GM19463 (cell line): ENCODE measurements at regions not wholly inside any gene's neighbourhood (a gene's known extent, or its start where the extent isn't known, plus 50 kb on each side); places are given as distances from the start of the nearest gene placed in this dataset.
"Not testable (repeated sequence)": the region's sequence is repeated elsewhere in the genome, so short reads cannot be mapped to it uniquely, and the experiment has no call there.

Experiments
- ATAC-seq: cut with Tn5 transposase; IDR thresholded peaks from one replicate; pipeline ENCODE4 v1.9.1; 2021; ENCODE audit warnings: mild to moderate bottlenecking, moderate library complexity; ENCODE audit not compliant: unreplicated experiment

GRCh38 chr7:22066522-22066921 lies 120.8 kb upstream of the CDCA7L start:
- ATAC-seq, result no peak

GRCh38 chr7:22064816-22065215 lies 119.1 kb upstream of the CDCA7L start:
- no peak for ATAC-seq

GRCh38 chr7:22061775-22062174 lies 116.1 kb upstream of the CDCA7L start:
- ATAC-seq, result no peak

GRCh38 chr7:22060863-22061262 lies 115.2 kb upstream of the CDCA7L start:
- ATAC-seq, result no peak

GRCh38 chr7:22060197-22060596 lies 114.5 kb upstream of the CDCA7L start:
- ATAC-seq, result no peak

GRCh38 chr7:22055226-22055625 lies 109.5 kb upstream of the CDCA7L start:
- no peak for ATAC-seq

- ATAC-seq, result no peak
These were observed 107.1 kb upstream of the CDCA7L start for GRCh38 chr7:22052674-22053365.

GRCh38 chr7:22051886-22052673 lies 106.4 kb upstream of the CDCA7L start:
- no peak for ATAC-seq

- no peak for ATAC-seq
These were observed 104.2 kb upstream of the CDCA7L start for GRCh38 chr7:22049766-22050500.

- no peak for ATAC-seq
These were observed 97.7 kb upstream of the CDCA7L start for GRCh38 chr7:22043367-22043766.

- ATAC-seq, result no peak
These were observed 95.4 kb upstream of the CDCA7L start for GRCh38 chr7:22040923-22041595.

GRCh38 chr7:22039670-22040069 lies 94.0 kb upstream of the CDCA7L start:
- ATAC-seq, result no peak

- not testable (repeated sequence) for ATAC-seq
These were observed 86.7 kb upstream of the CDCA7L start for GRCh38 chr7:22032356-22032755.

- ATAC-seq, result not testable (repeated sequence)
These were observed 83.0 kb upstream of the CDCA7L start for GRCh38 chr7:22028656-22029055.

GRCh38 chr7:22027475-22027874 lies 81.8 kb upstream of the CDCA7L start:
- no peak for ATAC-seq

GRCh38 chr7:22025983-22026382 lies 80.3 kb upstream of the CDCA7L start:
- ATAC-seq, result no peak

- ATAC-seq, result no peak
These were observed 79.4 kb upstream of the CDCA7L start for GRCh38 chr7:22025075-22025474.

- ATAC-seq, result no peak
These were observed 74.2 kb upstream of the CDCA7L start for GRCh38 chr7:22019931-22020330.

GRCh38 chr7:22016507-22016906 lies 70.8 kb upstream of the CDCA7L start:
- ATAC-seq, result peak; percentile 77

GRCh38 chr7:22013711-22014110 lies 68.0 kb upstream of the CDCA7L start:
- no peak for ATAC-seq

GRCh38 chr7:22008683-22009082 lies 63.0 kb upstream of the CDCA7L start:
- ATAC-seq, result no peak
